HepG2 (cell line): ENCODE measurements at regions not wholly inside any gene's neighbourhood (a gene's known extent, or its start where the extent isn't known, plus 50 kb on each side); places are given as distances from the start of the nearest gene placed in this dataset.

ENCODE experiments used
- ATAC-seq: fragments of 200-7000 bp; cut with Tn5 transposase; 3 replicates; pipeline ENCODE4 v1.9.1; 2020; ENCODE audit warnings: mild to moderate bottlenecking, moderate library complexity
- BruUV-seq: library from RNA; stranded (reverse); fragments of 400-500 nt; replicated peaks from 2 replicates; lab custom pipeline; 2021; lab: Mats Ljungman, UMichigan
- CTCF ChIA-PET: fragments of 300-600 bp; formaldehyde crosslinking; extraction: SDS; loops from one replicate; lab custom pipeline; 2021; ENCODE audit warnings: low total read pairs, inconsistent platforms, low intra/inter-chr PET ratio; lab: Yijun Ruan, JAX
- POLR2A ChIA-PET: fragments of 350-600 bp; sonication (Branson Sonifier 250); formaldehyde crosslinking; loops from one replicate; lab custom pipeline; 2020; ENCODE audit warnings: antibody characterized with exemption, inconsistent platforms; lab: Yijun Ruan, JAX
- DNase-seq: peaks from one replicate; pipeline ENCODE4 v3.0.0-alpha.2; 2015; ENCODE audit warnings: low spot score
- FAIRE-seq: peaks from 3 replicates; lab custom pipeline; 2011; peaks lifted over from hg19 to GRCh38; lab: Jason Lieb, UNC
- H2AFZ ChIP-seq: one replicate; pipeline ENCODE4 v1.6.1; 2011; ENCODE audit warnings: low read length, inconsistent platforms
- H3K27ac ChIP-seq: fragments of 300-600 bp; 3 replicates; pipeline ENCODE4 v1.8.0; 2011; ENCODE audit warnings: mixed run types, mild to moderate bottlenecking, mixed read lengths, low read length, inconsistent platforms; ENCODE audit not compliant: insufficient read depth; ENCODE audit errors: extremely low read length
- H3K27me3 ChIP-seq, 2 experiments: fragments of 200-600 bp in 1 of 2; 2 replicates in 1 of 2; 3 replicates in 1 of 2; pipeline versions ENCODE4 v1.6.0 to v1.8.0; 2011; ENCODE audit warnings: low read length in 2 of 2, mild to moderate bottlenecking in 2 of 2, moderate library complexity in 2 of 2, inconsistent platforms in 1 of 2; ENCODE audit not compliant: insufficient read depth in 2 of 2, control insufficient read depth in 1 of 2
- H3K36me3 ChIP-seq, 2 experiments: fragments of 200-600 bp in 1 of 2; replicated peaks in 1 of 2; 2 replicates in 1 of 2; 3 replicates in 1 of 2; pipeline versions ENCODE4 v1.5.1 to v1.8.0; 2011; ENCODE audit warnings: low read length in 2 of 2, inconsistent platforms in 1 of 2; ENCODE audit not compliant: insufficient read depth in 2 of 2, control insufficient read depth in 1 of 2
- H3K4me1 ChIP-seq: 2 replicates; pipeline ENCODE4 v1.5.1; 2012; ENCODE audit warnings: low read length, inconsistent platforms; ENCODE audit not compliant: insufficient read depth
- H3K4me2 ChIP-seq: 2 replicates; pipeline ENCODE4 v1.6.0; 2011; ENCODE audit warnings: low read depth, low read length, inconsistent platforms
- H3K4me3 ChIP-seq, 3 experiments: fragments of 200-600 bp in 1 of 3; sonication (generic), shearing (Covaris generic) in 1 of 3; replicated peaks in 1 of 3; 2 replicates each; pipeline ENCODE4 v1.5.1; 2011 to 2016; ENCODE audit warnings: low read length in 3 of 3, inconsistent platforms in 2 of 3, low read depth in 2 of 3, mild to moderate bottlenecking in 2 of 3, control low read depth in 1 of 3, mixed read lengths in 1 of 3; ENCODE audit not compliant: insufficient read depth in 1 of 3
- H3K79me2 ChIP-seq: one replicate; pipeline ENCODE4 v1.6.1; 2011; ENCODE audit warnings: low read length, inconsistent platforms; ENCODE audit not compliant: insufficient read depth
- H3K9ac ChIP-seq: 2 replicates; pipeline ENCODE4 v1.6.0; 2011; ENCODE audit warnings: mild to moderate bottlenecking, low read depth, low read length, inconsistent platforms; ENCODE audit not compliant: insufficient read depth
- H3K9me3 ChIP-seq: 2 replicates; pipeline ENCODE4 v1.5.1; 2012; ENCODE audit warnings: mild to moderate bottlenecking, low read length
- H4K20me1 ChIP-seq: 2 replicates; pipeline ENCODE4 v1.6.0; 2011; ENCODE audit warnings: inconsistent platforms, mild to moderate bottlenecking, low read length, moderate library complexity; ENCODE audit not compliant: insufficient read depth
- HNRNPH1 ChIP-seq: fragments of 200-400 bp; formaldehyde crosslinking; optimal IDR thresholded peaks from 2 replicates; pipeline ENCODE3; 2017; ENCODE audit warnings: mild to moderate bottlenecking, low read depth, low read length
- MAF1 ChIP-seq: sonication (generic); formaldehyde crosslinking; IDR thresholded peaks from 2 replicates; pipeline ENCODE4 v1.5.0; 2020; ENCODE audit warnings: missing genetic modification reagents, borderline replicate concordance
- PLRG1 ChIP-seq: fragments of 450-650 bp; conservative IDR thresholded peaks from 2 replicates; pipeline ENCODE4 v1.6.1; 2016
- ZNF256 ChIP-seq: sonication (generic); formaldehyde crosslinking; conservative IDR thresholded peaks from 2 replicates; pipeline ENCODE4 v1.4.0; 2020; ENCODE audit warnings: missing genetic modification reagents
- ZNF768 ChIP-seq: sonication (generic); formaldehyde crosslinking; IDR thresholded peaks from 2 replicates; pipeline ENCODE4 v1.4.0; 2020; ENCODE audit warnings: missing genetic modification reagents
- WGBS: methylation state at CpG from one replicate; pipeline ENCODE4 v1.1.6; 2017; ENCODE audit warnings: low lambda C conversion rate; 5-methylcytosine and 5-hydroxymethylcytosine counted together
- in situ Hi-C: cut with HindIII; loops from 2 replicates; pipeline ENCODE4 v1.10.0; 2017; ENCODE audit warnings: low pct_unique_long_range_greater_than_20kb; ENCODE audit not compliant: extremely low pct_ligation_motif_present
- intact Hi-C: fragments of 100-400 bp; cut with micrococcal nuclease; formaldehyde crosslinking; loops from one replicate; pipeline ENCODE4 v1.10.0; 2022; ENCODE audit not compliant: unreplicated experiment
- TF ChIP-seq, protein P1 (sequence below): sonication (generic); formaldehyde crosslinking; IDR thresholded peaks from 2 replicates; pipeline ENCODE4 v1.5.1; 2020; ENCODE audit warnings: mild to moderate bottlenecking, moderate library complexity, missing genetic modification reagents
- TF ChIP-seq, protein P2 (sequence below): sonication (generic); formaldehyde crosslinking; IDR thresholded peaks from 2 replicates; pipeline ENCODE4 v1.4.0; 2020; ENCODE audit warnings: low read depth, missing genetic modification reagents
- TF ChIP-seq, protein P3 (sequence below): sonication (generic); formaldehyde crosslinking; IDR thresholded peaks from 2 replicates; pipeline ENCODE4 v1.8.1; 2023; ENCODE audit warnings: missing genetic modification reagents, mild to moderate bottlenecking, borderline replicate concordance
- TF ChIP-seq, protein P4 (sequence below): sonication (generic); formaldehyde crosslinking; IDR thresholded peaks from 2 replicates; pipeline ENCODE4 v1.8.0; 2022; ENCODE audit warnings: missing genetic modification reagents, mild to moderate bottlenecking, moderate library complexity, borderline replicate concordance

DNA sequence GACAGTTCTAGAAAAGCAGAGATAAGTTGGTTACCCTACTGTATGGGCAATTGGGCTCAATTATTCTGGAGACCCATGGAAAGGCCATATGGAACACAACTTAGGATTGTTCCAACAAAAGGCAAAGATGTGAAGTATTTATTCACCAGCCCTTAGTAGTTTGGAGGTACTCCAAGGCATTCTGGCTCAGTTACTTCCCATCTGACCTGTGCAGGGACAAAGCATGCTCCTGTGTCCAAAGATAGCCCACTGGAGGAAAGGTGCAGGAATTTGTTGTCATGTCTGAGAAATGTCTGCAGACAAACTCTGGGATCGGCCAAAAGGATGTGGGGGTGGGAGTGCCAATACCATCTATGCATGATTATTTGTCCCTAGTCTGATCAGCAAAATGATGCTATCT, 279.5 kb upstream of the PTGER4 start:
- no peaks in the 10 kb centered on the region for H3K9me3 ChIP-seq
- H4K20me1 ChIP-seq: no peaks in the 10 kb centered on the region
- no peak overlapping the region for H3K27ac ChIP-seq
- ATAC-seq (no peak), DNase-seq (no peak), FAIRE-seq (no peak)
- H3K79me2 ChIP-seq: no peaks in the 10 kb centered on the region
- ChIA-PET CTCF (no interaction called here), POLR2A (no interaction called here)
- TF ChIP-seq PLRG1 (no peak), MAF1 (CRISPR knock-in tag) (no peak)
- no peak overlapping the region for H3K9ac ChIP-seq
- H3K4me2 ChIP-seq: no peak overlapping the region
- H3K4me3 ChIP-seq: no peak overlapping the region
- BruUV-seq: no TSS peak
- in situ Hi-C loops: no loop called here
- WGBS: 33% methylated on average over 1 of the region's 1 CpG
- intact Hi-C loops: no loop called here
- no peaks in the 10 kb centered on the region for H3K27me3 ChIP-seq
- no peaks in the 10 kb centered on the region for H3K36me3 ChIP-seq
- H3K4me1 ChIP-seq: peaks cover 3% of the 10 kb centered on the region
- H2AFZ ChIP-seq: no peak overlapping the region

DNA sequence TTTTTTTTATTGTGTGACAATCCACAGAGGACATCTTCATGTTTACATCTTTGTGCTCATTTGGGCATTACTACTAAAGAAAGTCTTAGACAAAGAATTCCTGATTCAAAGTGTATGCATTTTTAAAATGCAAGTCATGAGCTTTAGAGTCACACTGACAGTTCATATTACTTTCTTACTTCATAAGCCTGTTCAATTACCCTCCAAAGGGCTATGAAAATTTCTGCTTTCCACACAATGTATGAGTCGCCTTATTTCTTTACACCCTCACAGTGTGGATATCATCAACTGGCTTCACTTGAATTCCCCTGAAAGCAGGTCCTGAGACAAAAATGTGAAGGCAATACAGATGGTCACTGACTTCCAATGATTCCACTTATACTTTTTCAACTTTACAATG, 280.4 kb upstream of the PTGER4 start:
- FAIRE-seq: no peak
- no TSS peak for BruUV-seq
- H3K79me2 ChIP-seq: no peaks in the 10 kb centered on the region
- H4K20me1 ChIP-seq: no peaks in the 10 kb centered on the region
- no peak overlapping the region for H3K4me2 ChIP-seq
- intact Hi-C loops: no loop called here
- no peak for DNase-seq
- H3K27ac ChIP-seq: no peak overlapping the region
- no peak overlapping the region for H3K4me3 ChIP-seq
- ATAC-seq: no peak
- ChIA-PET POLR2A (no interaction called here), CTCF (no interaction called here)
- 42% methylated on average over 1 of the region's 1 CpG for WGBS
- H2AFZ ChIP-seq: no peak overlapping the region
- H3K36me3 ChIP-seq: no peaks in the 10 kb centered on the region
- H3K4me1 ChIP-seq: no peaks in the 10 kb centered on the region
- no peak overlapping the region for H3K9ac ChIP-seq
- in situ Hi-C loops: no loop called here
- no peaks in the 10 kb centered on the region for H3K27me3 ChIP-seq
- H3K9me3 ChIP-seq: no peaks in the 10 kb centered on the region
- TF ChIP-seq, protein P1, sequence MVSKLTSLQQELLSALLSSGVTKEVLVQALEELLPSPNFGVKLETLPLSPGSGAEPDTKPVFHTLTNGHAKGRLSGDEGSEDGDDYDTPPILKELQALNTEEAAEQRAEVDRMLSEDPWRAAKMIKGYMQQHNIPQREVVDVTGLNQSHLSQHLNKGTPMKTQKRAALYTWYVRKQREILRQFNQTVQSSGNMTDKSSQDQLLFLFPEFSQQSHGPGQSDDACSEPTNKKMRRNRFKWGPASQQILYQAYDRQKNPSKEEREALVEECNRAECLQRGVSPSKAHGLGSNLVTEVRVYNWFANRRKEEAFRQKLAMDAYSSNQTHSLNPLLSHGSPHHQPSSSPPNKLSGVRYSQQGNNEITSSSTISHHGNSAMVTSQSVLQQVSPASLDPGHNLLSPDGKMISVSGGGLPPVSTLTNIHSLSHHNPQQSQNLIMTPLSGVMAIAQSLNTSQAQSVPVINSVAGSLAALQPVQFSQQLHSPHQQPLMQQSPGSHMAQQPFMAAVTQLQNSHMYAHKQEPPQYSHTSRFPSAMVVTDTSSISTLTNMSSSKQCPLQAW (CRISPR knock-in tag): no peak
- TF ChIP-seq, protein P2, sequence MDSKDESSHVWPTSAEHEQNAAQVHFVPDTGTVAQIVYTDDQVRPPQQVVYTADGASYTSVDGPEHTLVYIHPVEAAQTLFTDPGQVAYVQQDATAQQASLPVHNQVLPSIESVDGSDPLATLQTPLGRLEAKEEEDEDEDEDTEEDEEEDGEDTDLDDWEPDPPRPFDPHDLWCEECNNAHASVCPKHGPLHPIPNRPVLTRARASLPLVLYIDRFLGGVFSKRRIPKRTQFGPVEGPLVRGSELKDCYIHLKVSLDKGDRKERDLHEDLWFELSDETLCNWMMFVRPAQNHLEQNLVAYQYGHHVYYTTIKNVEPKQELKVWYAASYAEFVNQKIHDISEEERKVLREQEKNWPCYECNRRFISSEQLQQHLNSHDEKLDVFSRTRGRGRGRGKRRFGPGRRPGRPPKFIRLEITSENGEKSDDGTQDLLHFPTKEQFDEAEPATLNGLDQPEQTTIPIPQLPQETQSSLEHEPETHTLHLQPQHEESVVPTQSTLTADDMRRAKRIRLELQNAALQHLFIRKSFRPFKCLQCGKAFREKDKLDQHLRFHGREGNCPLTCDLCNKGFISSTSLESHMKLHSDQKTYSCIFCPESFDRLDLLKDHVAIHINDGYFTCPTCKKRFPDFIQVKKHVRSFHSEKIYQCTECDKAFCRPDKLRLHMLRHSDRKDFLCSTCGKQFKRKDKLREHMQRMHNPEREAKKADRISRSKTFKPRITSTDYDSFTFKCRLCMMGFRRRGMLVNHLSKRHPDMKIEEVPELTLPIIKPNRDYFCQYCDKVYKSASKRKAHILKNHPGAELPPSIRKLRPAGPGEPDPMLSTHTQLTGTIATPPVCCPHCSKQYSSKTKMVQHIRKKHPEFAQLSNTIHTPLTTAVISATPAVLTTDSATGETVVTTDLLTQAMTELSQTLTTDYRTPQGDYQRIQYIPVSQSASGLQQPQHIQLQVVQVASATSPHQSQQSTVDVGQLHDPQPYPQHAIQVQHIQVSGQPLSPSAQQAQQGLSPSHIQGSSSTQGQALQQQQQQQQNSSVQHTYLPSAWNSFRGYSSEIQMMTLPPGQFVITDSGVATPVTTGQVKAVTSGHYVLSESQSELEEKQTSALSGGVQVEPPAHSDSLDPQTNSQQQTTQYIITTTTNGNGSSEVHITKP (CRISPR knock-in tag): no peak
- no peak for TF ChIP-seq ZNF768 (CRISPR knock-in tag)
- TF ChIP-seq, protein P3, sequence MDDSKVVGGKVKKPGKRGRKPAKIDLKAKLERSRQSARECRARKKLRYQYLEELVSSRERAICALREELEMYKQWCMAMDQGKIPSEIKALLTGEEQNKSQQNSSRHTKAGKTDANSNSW (CRISPR knock-in tag): no peak
- TF ChIP-seq, protein P4, sequence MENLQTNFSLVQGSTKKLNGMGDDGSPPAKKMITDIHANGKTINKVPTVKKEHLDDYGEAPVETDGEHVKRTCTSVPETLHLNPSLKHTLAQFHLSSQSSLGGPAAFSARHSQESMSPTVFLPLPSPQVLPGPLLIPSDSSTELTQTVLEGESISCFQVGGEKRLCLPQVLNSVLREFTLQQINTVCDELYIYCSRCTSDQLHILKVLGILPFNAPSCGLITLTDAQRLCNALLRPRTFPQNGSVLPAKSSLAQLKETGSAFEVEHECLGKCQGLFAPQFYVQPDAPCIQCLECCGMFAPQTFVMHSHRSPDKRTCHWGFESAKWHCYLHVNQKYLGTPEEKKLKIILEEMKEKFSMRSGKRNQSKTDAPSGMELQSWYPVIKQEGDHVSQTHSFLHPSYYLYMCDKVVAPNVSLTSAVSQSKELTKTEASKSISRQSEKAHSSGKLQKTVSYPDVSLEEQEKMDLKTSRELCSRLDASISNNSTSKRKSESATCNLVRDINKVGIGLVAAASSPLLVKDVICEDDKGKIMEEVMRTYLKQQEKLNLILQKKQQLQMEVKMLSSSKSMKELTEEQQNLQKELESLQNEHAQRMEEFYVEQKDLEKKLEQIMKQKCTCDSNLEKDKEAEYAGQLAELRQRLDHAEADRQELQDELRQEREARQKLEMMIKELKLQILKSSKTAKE: no peak
- TF ChIP-seq HNRNPH1: no peak
- TF ChIP-seq ZNF256: no peak
